CD4-positive, alpha-beta T cell treated with Interleukin-21 for 1 hour (primary cell): ENCODE measurements at regions not wholly inside any gene's neighbourhood (a gene's known extent, or its start where the extent isn't known, plus 50 kb on each side); places are given as distances from the start of the nearest gene placed in this dataset.
A peak's percentile ranks its signal among the peaks of the same experiment; 100 is the strongest.

Experiments
- DNase-seq: peaks from one replicate; pipeline ENCODE4 v3.0.0-alpha.2; 2020

GRCh38 chr15:93469994-93470393 lies 381.0 kb upstream of the RGMA start:
- no peak for DNase-seq

- DNase-seq, result no peak
Observed at GRCh38 chr15:93467337-93467736, 378.3 kb upstream of the RGMA start.

- no peak for DNase-seq
Observed at GRCh38 chr15:93466380-93466779, 377.4 kb upstream of the RGMA start.

GRCh38 chr15:93462690-93463089 lies 373.7 kb upstream of the RGMA start:
- DNase-seq, result no peak

GRCh38 chr15:93460717-93461116 lies 371.7 kb upstream of the RGMA start:
- DNase-seq, result no peak

- DNase-seq, result no peak
Observed at GRCh38 chr15:93459396-93459795, 370.4 kb upstream of the RGMA start.

GRCh38 chr15:93458597-93458996 lies 369.6 kb upstream of the RGMA start:
- DNase-seq, result no peak

GRCh38 chr15:93454788-93455187 lies 365.8 kb upstream of the RGMA start:
- no peak for DNase-seq

- DNase-seq, result no peak
Observed at GRCh38 chr15:93452537-93453211, 363.7 kb upstream of the RGMA start.

- no peak for DNase-seq
Observed at GRCh38 chr15:93451822-93452221, 362.8 kb upstream of the RGMA start.

- no peak for DNase-seq
Observed at GRCh38 chr15:93451265-93451664, 362.3 kb upstream of the RGMA start.

- no peak for DNase-seq
Observed at GRCh38 chr15:93449798-93450197, 360.8 kb upstream of the RGMA start.

GRCh38 chr15:93438310-93438709 lies 349.3 kb upstream of the RGMA start:
- DNase-seq, result no peak

GRCh38 chr15:93432474-93432873 lies 343.5 kb upstream of the RGMA start:
- DNase-seq, result no peak

GRCh38 chr15:93428807-93429351 lies 339.9 kb upstream of the RGMA start:
- no peak for DNase-seq

- DNase-seq, result no peak
Observed at GRCh38 chr15:93428150-93428549, 339.1 kb upstream of the RGMA start.

- no peak for DNase-seq
Observed at GRCh38 chr15:93424131-93424530, 335.1 kb upstream of the RGMA start.

GRCh38 chr15:93422476-93422875 lies 333.5 kb upstream of the RGMA start:
- no peak for DNase-seq

- DNase-seq, result no peak
Observed at GRCh38 chr15:93420477-93420876, 331.5 kb upstream of the RGMA start.

GRCh38 chr15:93420050-93420452 lies 331.0 kb upstream of the RGMA start:
- DNase-seq, result peak; percentile 9

- DNase-seq, result no peak
Observed at GRCh38 chr15:93418566-93418965, 329.6 kb upstream of the RGMA start.

- DNase-seq, result no peak
Observed at GRCh38 chr15:93417631-93418030, 328.6 kb upstream of the RGMA start.

- no peak for DNase-seq
Observed at GRCh38 chr15:93417156-93417555, 328.1 kb upstream of the RGMA start.

GRCh38 chr15:93415576-93415975 lies 326.6 kb upstream of the RGMA start:
- no peak for DNase-seq

GRCh38 chr15:93414576-93415231 lies 325.7 kb upstream of the RGMA start:
- no peak for DNase-seq
